NT2/D1 (cell line): ENCODE measurements at regions not wholly inside any gene's neighbourhood (a gene's known extent, or its start where the extent isn't known, plus 50 kb on each side); places are given as distances from the start of the nearest gene placed in this dataset.

Experiments
- YY1 ChIP-seq: IDR thresholded peaks from 2 replicates; pipeline ENCODE4 v1.6.1; 2011; ENCODE audit not compliant: insufficient read length, insufficient read depth
- ZNF274 ChIP-seq: IDR thresholded peaks from 2 replicates; pipeline ENCODE4 v1.6.1; 2011; ENCODE audit warnings: mild to moderate bottlenecking, low read depth, low read length

GRCh38 chr2:67792191-67792590 lies 270.6 kb downstream of the C1D start:
- TF ChIP-seq YY1 (no peak), ZNF274 (no peak)
